IMR-90 (cell line): ENCODE measurements at regions not wholly inside any gene's neighbourhood (a gene's known extent, or its start where the extent isn't known, plus 50 kb on each side); places are given as distances from the start of the nearest gene placed in this dataset.

ENCODE experiments used
- ATAC-seq: fragments of 200-7000 bp; cut with Tn5 transposase; 2 replicates; pipeline ENCODE4 v1.9.1; 2020; ENCODE audit warnings: low read depth, mild to moderate bottlenecking, moderate library complexity
- BruUV-seq: library from RNA; stranded (reverse); fragments of 400-500 nt; replicated peaks from 2 replicates; lab custom pipeline; 2021; lab: Mats Ljungman, UMichigan
- CTCF ChIA-PET: fragments of 300-600 bp; formaldehyde crosslinking; extraction: SDS; loops from one replicate; lab custom pipeline; 2021; ENCODE audit warnings: antibody characterized with exemption; lab: Yijun Ruan, JAX
- POLR2A ChIA-PET: fragments of 300-600 bp; sonication (Branson Sonifier 250); formaldehyde crosslinking; loops from one replicate; lab custom pipeline; 2022; ENCODE audit warnings: antibody characterized with exemption; ENCODE audit not compliant: unreplicated experiment; lab: Charles Lee
- DNase-seq: peaks from one replicate; pipeline ENCODE4 v3.0.0; 2013
- H2AFZ ChIP-seq: replicated peaks from 2 replicates; pipeline ENCODE3; 2013; ENCODE audit warnings: low read length, mild to moderate bottlenecking; ENCODE audit not compliant: poor library complexity
- H2AK5ac ChIP-seq: 2 replicates; pipeline ENCODE4 v1.6.1; 2013; ENCODE audit warnings: low read depth, low read length, inconsistent platforms
- H2AK9ac ChIP-seq: replicated peaks from 2 replicates; pipeline ENCODE3; 2013; ENCODE audit warnings: mild to moderate bottlenecking, low read depth, low read length, moderate library complexity; ENCODE audit not compliant: poor library complexity
- H2BK120ac ChIP-seq: 2 replicates; pipeline ENCODE4 v1.6.1; 2013; ENCODE audit warnings: low read depth, low read length, inconsistent platforms
- H2BK15ac ChIP-seq: 3 replicates; pipeline ENCODE4 v1.6.1; 2013; ENCODE audit warnings: low read depth, low read length, inconsistent platforms
- H2BK20ac ChIP-seq: 2 replicates; pipeline ENCODE4 v1.6.1; 2013; ENCODE audit warnings: low read depth, mild to moderate bottlenecking, inconsistent platforms, low read length, moderate library complexity
- H2BK5ac ChIP-seq: 2 replicates; pipeline ENCODE4 v1.6.1; 2013; ENCODE audit warnings: mild to moderate bottlenecking, low read depth, low read length, inconsistent platforms; ENCODE audit not compliant: poor library complexity, severe bottlenecking
- H3K14ac ChIP-seq: replicated peaks from 2 replicates; pipeline ENCODE4 v1.6.1; 2013; ENCODE audit warnings: low read depth, low read length, inconsistent platforms
- H3K18ac ChIP-seq: 2 replicates; pipeline ENCODE4 v1.6.1; 2013; ENCODE audit warnings: low read depth, low read length, control low read depth
- H3K23ac ChIP-seq: 2 replicates; pipeline ENCODE4 v1.6.1; 2013; ENCODE audit warnings: low read depth, low read length, inconsistent platforms
- H3K27ac ChIP-seq: 2 replicates; pipeline ENCODE4 v1.5.1; 2013; ENCODE audit warnings: mild to moderate bottlenecking, control low read depth, low read length; ENCODE audit not compliant: insufficient read depth
- H3K27me3 ChIP-seq: 2 replicates; pipeline ENCODE4 v1.6.1; 2013; ENCODE audit warnings: low read length; ENCODE audit not compliant: control insufficient read depth, insufficient read depth
- H3K36me3 ChIP-seq: 2 replicates; pipeline ENCODE4 v1.6.1; 2013; ENCODE audit warnings: low read length, mixed read lengths; ENCODE audit not compliant: control insufficient read depth, insufficient read depth
- H3K4ac ChIP-seq: 2 replicates; pipeline ENCODE4 v1.6.1; 2013; ENCODE audit warnings: low read depth, low read length, inconsistent platforms
- H3K4me1 ChIP-seq: 2 replicates; pipeline ENCODE4 v1.6.1; 2013; ENCODE audit warnings: low read length, mixed read lengths; ENCODE audit not compliant: control insufficient read depth, insufficient read depth
- H3K4me2 ChIP-seq: 2 replicates; pipeline ENCODE4 v1.6.1; 2013; ENCODE audit warnings: low read depth, mild to moderate bottlenecking, control low read depth, low read length, moderate library complexity
- H3K4me3 ChIP-seq: 2 replicates; pipeline ENCODE4 v1.5.1; 2013; ENCODE audit warnings: low read depth, mild to moderate bottlenecking, control low read depth, low read length, moderate library complexity; ENCODE audit not compliant: insufficient read depth
- H3K56ac ChIP-seq: 2 replicates; pipeline ENCODE4 v1.6.1; 2013; ENCODE audit warnings: low read length, inconsistent platforms; ENCODE audit not compliant: insufficient read depth; ENCODE audit errors: extremely low read depth
- H3K79me1 ChIP-seq, 2 experiments: 2 replicates each; pipeline ENCODE4 v1.6.1; 2013; ENCODE audit warnings: low read length in 2 of 2, inconsistent platforms in 1 of 2, low read depth in 1 of 2
- H3K9ac ChIP-seq: 2 replicates; pipeline ENCODE4 v1.6.1; 2013; ENCODE audit warnings: low read depth, low read length, control low read depth
- H3K9me1 ChIP-seq: 2 replicates; pipeline ENCODE4 v1.6.1; 2013; ENCODE audit warnings: low read length, inconsistent platforms; ENCODE audit not compliant: insufficient read depth
- H3K9me3 ChIP-seq: 2 replicates; pipeline ENCODE4 v1.6.1; 2013; ENCODE audit warnings: low read length; ENCODE audit not compliant: control insufficient read depth, insufficient read depth
- H4K20me1 ChIP-seq: 2 replicates; pipeline ENCODE4 v1.6.1; 2013; ENCODE audit warnings: low read length, inconsistent platforms; ENCODE audit not compliant: insufficient read depth
- H4K5ac ChIP-seq: 2 replicates; pipeline ENCODE4 v1.6.1; 2013; ENCODE audit warnings: mild to moderate bottlenecking, low read depth, low read length, control low read depth
- H4K8ac ChIP-seq, 2 experiments: 2 replicates each; pipeline ENCODE4 v1.6.1; 2013; ENCODE audit warnings: low read depth in 2 of 2, low read length in 2 of 2, control low read depth in 1 of 2, inconsistent platforms in 1 of 2
- H4K91ac ChIP-seq: 2 replicates; pipeline ENCODE4 v1.6.1; 2013; ENCODE audit warnings: low read depth, low read length, inconsistent platforms; ENCODE audit not compliant: insufficient read depth
- CHD1 ChIP-seq: IDR thresholded peaks from 2 replicates; pipeline ENCODE4 v1.6.1; 2012; ENCODE audit warnings: low read depth, low read length, improper control_type of control experiment
- FOS ChIP-seq: fragments of 150-350 bp; IDR thresholded peaks from 2 replicates; pipeline ENCODE4 v1.6.1; 2016; ENCODE audit warnings: low read depth, low read length
- MXI1 ChIP-seq: IDR thresholded peaks from 2 replicates; pipeline ENCODE4 v1.6.1; 2012; ENCODE audit warnings: low read depth, mild to moderate bottlenecking, low read length, moderate library complexity, borderline replicate concordance
- NFE2L2 ChIP-seq: fragments of 150-350 bp; IDR thresholded peaks from 2 replicates; pipeline ENCODE4 v1.6.1; 2016; ENCODE audit warnings: low read depth, mild to moderate bottlenecking, low read length
- RFX5 ChIP-seq: IDR thresholded peaks from 2 replicates; pipeline ENCODE4 v1.8.0; 2012; ENCODE audit warnings: low read depth, mild to moderate bottlenecking, low read length, moderate library complexity
- SMC3 ChIP-seq: fragments of 150-350 bp; IDR thresholded peaks from 2 replicates; pipeline ENCODE4 v1.6.1; 2016; ENCODE audit warnings: low read depth, mild to moderate bottlenecking, antibody characterized with exemption, low read length, moderate library complexity
- WGBS, 2 experiments: methylation state at CpG; one replicate each; pipeline versions ENCODE4 v1.1.5 to v1.1.7; 2013; ENCODE audit warnings: missing lambda C conversion rate in 2 of 2; ENCODE audit not compliant: insufficient read length in 1 of 2; ENCODE audit errors: extremely low coverage in 2 of 2; 5-methylcytosine and 5-hydroxymethylcytosine counted together
- dilution Hi-C: fragments of 300-500 bp; cut with HindIII; formaldehyde crosslinking; loops from one replicate; pipeline ENCODE4 v1.14.3; 2018; ENCODE audit warnings: low sequenced_read_pairs; ENCODE audit not compliant: unreplicated experiment
- in situ Hi-C: fragments of 300-500 bp; cut with MboI; formaldehyde crosslinking; loops from 3 replicates; pipeline ENCODE4 v1.14.3; 2019; ENCODE audit warnings: low sequenced_read_pairs, inconsistent platforms, mixed read lengths
- intact Hi-C: fragments of 100-400 bp; cut with micrococcal nuclease; formaldehyde crosslinking; loops from 2 replicates; pipeline ENCODE4 v1.10.0; 2022
- TF ChIP-seq, protein P1 (sequence below): conservative IDR thresholded peaks from 2 replicates; pipeline ENCODE4 v1.5.1; 2012; ENCODE audit warnings: mild to moderate bottlenecking, low read depth, low read length, improper control_type of control experiment

DNA sequence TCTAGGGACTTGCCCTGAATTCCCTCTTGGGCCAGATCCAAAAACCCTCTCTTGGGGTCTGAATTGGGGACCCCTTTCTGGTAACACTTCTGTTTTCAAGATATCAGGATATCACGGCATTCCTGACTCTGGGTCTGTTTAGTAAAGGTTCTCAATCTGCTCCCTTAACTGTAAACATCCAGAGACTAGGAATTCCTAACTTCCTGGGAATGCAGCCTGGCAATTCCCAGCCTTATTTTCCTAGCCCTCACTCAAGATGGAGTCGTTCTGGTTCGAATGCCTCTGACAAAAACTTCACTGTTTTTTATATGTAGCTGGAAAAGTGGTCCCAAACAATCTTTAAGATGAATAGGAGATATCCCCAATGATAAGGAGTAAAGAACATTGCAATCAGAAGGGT is 141.6 kb upstream of the XYLT1 start:
- Histone ChIP-seq H2AK5ac (no peak overlapping the region), H3K4me3 (no peak overlapping the region), H3K9me1 (no peaks in the 10 kb centered on the region), H3K27me3 (peaks cover 2% of the 10 kb centered on the region; the same call in 1 of the 2 replicates), H2AK9ac (no peak overlapping the region), H2BK120ac (no peak overlapping the region), H2AFZ (no peak overlapping the region), H3K14ac (no peak overlapping the region), H4K5ac (no peak overlapping the region), H3K18ac (no peak overlapping the region), H3K9me3 (no peaks in the 10 kb centered on the region), H3K79me1 (no peaks in the 10 kb centered on the region), H3K4ac (no peak overlapping the region), H3K23ac (no peak overlapping the region), H2BK15ac (no peak overlapping the region), H4K8ac (no peak overlapping the region), H4K20me1 (no peaks in the 10 kb centered on the region), H3K56ac (no peak overlapping the region), H3K4me2 (no peak overlapping the region), H3K27ac (no peak overlapping the region), H2BK20ac (no peak overlapping the region), H3K4me1 (no peaks in the 10 kb centered on the region), H3K9ac (no peak overlapping the region), H2BK5ac (no peak overlapping the region), H4K91ac (no peak overlapping the region), H3K36me3 (no peaks in the 10 kb centered on the region)
- CTCF ChIA-PET, result no interaction called here
- dilution Hi-C loops, result no loop called here
- in situ Hi-C loops, result no loop called here
- intact Hi-C loops, result no loop called here
- no TSS peak for BruUV-seq
- TF ChIP-seq RFX5 (no peak), NFE2L2 (no peak), SMC3 (no peak), MXI1 (no peak), FOS (no peak), CHD1 (no peak)
- TF ChIP-seq, protein P1, sequence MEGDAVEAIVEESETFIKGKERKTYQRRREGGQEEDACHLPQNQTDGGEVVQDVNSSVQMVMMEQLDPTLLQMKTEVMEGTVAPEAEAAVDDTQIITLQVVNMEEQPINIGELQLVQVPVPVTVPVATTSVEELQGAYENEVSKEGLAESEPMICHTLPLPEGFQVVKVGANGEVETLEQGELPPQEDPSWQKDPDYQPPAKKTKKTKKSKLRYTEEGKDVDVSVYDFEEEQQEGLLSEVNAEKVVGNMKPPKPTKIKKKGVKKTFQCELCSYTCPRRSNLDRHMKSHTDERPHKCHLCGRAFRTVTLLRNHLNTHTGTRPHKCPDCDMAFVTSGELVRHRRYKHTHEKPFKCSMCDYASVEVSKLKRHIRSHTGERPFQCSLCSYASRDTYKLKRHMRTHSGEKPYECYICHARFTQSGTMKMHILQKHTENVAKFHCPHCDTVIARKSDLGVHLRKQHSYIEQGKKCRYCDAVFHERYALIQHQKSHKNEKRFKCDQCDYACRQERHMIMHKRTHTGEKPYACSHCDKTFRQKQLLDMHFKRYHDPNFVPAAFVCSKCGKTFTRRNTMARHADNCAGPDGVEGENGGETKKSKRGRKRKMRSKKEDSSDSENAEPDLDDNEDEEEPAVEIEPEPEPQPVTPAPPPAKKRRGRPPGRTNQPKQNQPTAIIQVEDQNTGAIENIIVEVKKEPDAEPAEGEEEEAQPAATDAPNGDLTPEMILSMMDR, result no peak
- no CpG with 5 or more reads among the region's 3 CpGs for WGBS, 2 experiments
- no peak for ATAC-seq
- no peak for DNase-seq
- POLR2A ChIA-PET, result no interaction called here
